ENCODE measurements at regions not wholly inside any gene's neighbourhood (a gene's known extent, or its start where the extent isn't known, plus 50 kb on each side); places are given as distances from the start of the nearest gene placed in this dataset.
A peak's percentile ranks its signal among the peaks of the same experiment; 100 is the strongest.

GRCh38 chr1:185646202-185646683 is 87.9 kb upstream of the HMCN1 start (continued):
- peak in 1 of 2 experiments; percentile 48; a peak in 1 of 4 replicates for TF ChIP-seq HMGXB4 (CRISPR knock-in tag; IDR thresholded peaks at IDR 0.05; ENCODE audit: borderline replicate concordance in 1 of 2, low read depth in 1 of 2)
- no peak for TF ChIP-seq ZBTB8A (CRISPR knock-in tag; IDR thresholded peaks at IDR 0.05; ENCODE audit: borderline replicate concordance, low read depth)
- peak; percentile 85 for TF ChIP-seq DPF2 (CRISPR knock-in tag; IDR thresholded peaks at IDR 0.05; ENCODE audit: borderline replicate concordance, low read depth)
- TF ChIP-seq GABPA (IDR thresholded peaks at IDR 0.05; ENCODE audit: low read depth, low read length), result no peak
- peak; percentile 40 for TF ChIP-seq GABPA (CRISPR knock-in tag; IDR thresholded peaks at IDR 0.05; ENCODE audit: low read depth)
- TF ChIP-seq CCDC6 (CRISPR knock-in tag; IDR thresholded peaks at IDR 0.05), result 0 out of 2 replicates have a peak, but pooled peaks have one; percentile 55
- peak; percentile 64; the same call in 1 of the 2 replicates for TF ChIP-seq NFKBIZ (CRISPR knock-in tag; IDR thresholded peaks at IDR 0.05)
- peak; percentile 98 for TF ChIP-seq ARID5B (CRISPR knock-in tag; IDR thresholded peaks at IDR 0.05)
- peak; percentile 76 to 89; a peak in 3 of 4 replicates for TF ChIP-seq EP300 (IDR thresholded peaks at IDR 0.05; ENCODE audit: low read depth in 2 of 2, low read length in 2 of 2)
- peak; percentile 85 for TF ChIP-seq EP300 (CRISPR knock-in tag; IDR thresholded peaks at IDR 0.05; ENCODE audit: borderline replicate concordance)
- TF ChIP-seq ZNF326 (CRISPR knock-in tag; IDR thresholded peaks at IDR 0.05; ENCODE audit: borderline replicate concordance), result no peak
- peak; percentile 66; the same call in 1 of the 2 replicates for TF ChIP-seq ZNF263 (CRISPR knock-in tag; IDR thresholded peaks at IDR 0.05)
- no peak for TF ChIP-seq DZIP1 (CRISPR knock-in tag; IDR thresholded peaks at IDR 0.05)
- TF ChIP-seq NR2C2 (CRISPR knock-in tag; IDR thresholded peaks at IDR 0.05; ENCODE audit: borderline replicate concordance), result peak; percentile 26; the same call in 1 of the 2 replicates
- TF ChIP-seq ZNF503 (CRISPR knock-in tag; IDR thresholded peaks at IDR 0.05), result peak; percentile 70
- no peak for TF ChIP-seq ELF4 (CRISPR knock-in tag; IDR thresholded peaks at IDR 0.05; ENCODE audit: borderline replicate concordance)
- peak; percentile 88 for TF ChIP-seq CEBPB (IDR thresholded peaks at IDR 0.05; ENCODE audit: borderline replicate concordance, low read depth, low read length)
